ENCODE measurements at regions not wholly inside any gene's neighbourhood (a gene's known extent, or its start where the extent isn't known, plus 50 kb on each side); places are given as distances from the start of the nearest gene placed in this dataset.

- no peak overlapping the region for H2AFZ ChIP-seq (ENCODE audit: low read length)
- H3K36me3 ChIP-seq (ENCODE audit: insufficient read depth, low read length), result no peaks in the 10 kb centered on the region
- H3K9me2 ChIP-seq (replicated peaks; ENCODE audit: low read depth, low read length), result no peaks in the 10 kb centered on the region
- no peaks in the 10 kb centered on the region for H4K20me1 ChIP-seq (ENCODE audit: insufficient read depth, low read length, poor library complexity, severe bottlenecking)
- no peak overlapping the region for H3K9ac ChIP-seq (ENCODE audit: low read depth, low read length, poor library complexity, severe bottlenecking)
- no peaks in the 10 kb centered on the region for H3F3A ChIP-seq (ENCODE audit: low read depth)
- H3K9me3 ChIP-seq (ENCODE audit: insufficient read depth, low read depth, low read length), result peaks cover 4% of the 10 kb centered on the region; the same call in 1 of the 2 replicates
- H3K4me1 ChIP-seq (ENCODE audit: insufficient read depth, low read length, poor library complexity, severe bottlenecking), result peaks cover 6% of the 10 kb centered on the region
- no peak overlapping the region for H3K4me2 ChIP-seq (ENCODE audit: low read depth, low read length, poor library complexity, severe bottlenecking)
- no peak for TF ChIP-seq EZH2phosphoT487 (IDR thresholded peaks at IDR 0.05; ENCODE audit: borderline replicate concordance)
- TF ChIP-seq, protein P1, sequence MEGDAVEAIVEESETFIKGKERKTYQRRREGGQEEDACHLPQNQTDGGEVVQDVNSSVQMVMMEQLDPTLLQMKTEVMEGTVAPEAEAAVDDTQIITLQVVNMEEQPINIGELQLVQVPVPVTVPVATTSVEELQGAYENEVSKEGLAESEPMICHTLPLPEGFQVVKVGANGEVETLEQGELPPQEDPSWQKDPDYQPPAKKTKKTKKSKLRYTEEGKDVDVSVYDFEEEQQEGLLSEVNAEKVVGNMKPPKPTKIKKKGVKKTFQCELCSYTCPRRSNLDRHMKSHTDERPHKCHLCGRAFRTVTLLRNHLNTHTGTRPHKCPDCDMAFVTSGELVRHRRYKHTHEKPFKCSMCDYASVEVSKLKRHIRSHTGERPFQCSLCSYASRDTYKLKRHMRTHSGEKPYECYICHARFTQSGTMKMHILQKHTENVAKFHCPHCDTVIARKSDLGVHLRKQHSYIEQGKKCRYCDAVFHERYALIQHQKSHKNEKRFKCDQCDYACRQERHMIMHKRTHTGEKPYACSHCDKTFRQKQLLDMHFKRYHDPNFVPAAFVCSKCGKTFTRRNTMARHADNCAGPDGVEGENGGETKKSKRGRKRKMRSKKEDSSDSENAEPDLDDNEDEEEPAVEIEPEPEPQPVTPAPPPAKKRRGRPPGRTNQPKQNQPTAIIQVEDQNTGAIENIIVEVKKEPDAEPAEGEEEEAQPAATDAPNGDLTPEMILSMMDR (conservative IDR thresholded peaks at IDR 0.05; ENCODE audit: low read length), result no peak
- no peaks in the 10 kb centered on the region for H3K79me2 ChIP-seq (ENCODE audit: insufficient read depth, low read length)
- no peaks in the 10 kb centered on the region for H3K27me3 ChIP-seq (ENCODE audit: insufficient read depth, low read length, poor library complexity, severe bottlenecking)
- H3K4me3 ChIP-seq (ENCODE audit: low read length, poor library complexity, severe bottlenecking), result no peak overlapping the region
Observed at GRCh38 chr10:76732306-76732705, 905.3 kb downstream of the KCNMA1 start.

- Histone ChIP-seq H2AFZ (ENCODE audit: low read length) (no peak overlapping the region), H3K9ac (ENCODE audit: low read depth, low read length, poor library complexity, severe bottlenecking) (no peak overlapping the region), H3K36me3 (ENCODE audit: insufficient read depth, low read length) (no peaks in the 10 kb centered on the region), H3K9me3 (ENCODE audit: insufficient read depth, low read depth, low read length) (peaks cover 4% of the 10 kb centered on the region; the same call in 1 of the 2 replicates), H3K9me2 (replicated peaks; ENCODE audit: low read depth, low read length) (no peaks in the 10 kb centered on the region), H3K79me2 (ENCODE audit: insufficient read depth, low read length) (no peaks in the 10 kb centered on the region), H3K27me3 (ENCODE audit: insufficient read depth, low read length, poor library complexity, severe bottlenecking) (no peaks in the 10 kb centered on the region), H3K4me2 (ENCODE audit: low read depth, low read length, poor library complexity, severe bottlenecking) (no peak overlapping the region), H3K4me1 (ENCODE audit: insufficient read depth, low read length, poor library complexity, severe bottlenecking) (no peaks in the 10 kb centered on the region), H3F3A (ENCODE audit: low read depth) (no peaks in the 10 kb centered on the region), H3K4me3 (ENCODE audit: low read length, poor library complexity, severe bottlenecking) (no peak overlapping the region), H4K20me1 (ENCODE audit: insufficient read depth, low read length, poor library complexity, severe bottlenecking) (no peaks in the 10 kb centered on the region)
- TF ChIP-seq, protein P1 (conservative IDR thresholded peaks at IDR 0.05; ENCODE audit: low read length), result no peak
- no peak for TF ChIP-seq EZH2phosphoT487 (IDR thresholded peaks at IDR 0.05; ENCODE audit: borderline replicate concordance)
Observed at GRCh38 chr10:76729841-76730487, 907.6 kb downstream of the KCNMA1 start.

DNA sequence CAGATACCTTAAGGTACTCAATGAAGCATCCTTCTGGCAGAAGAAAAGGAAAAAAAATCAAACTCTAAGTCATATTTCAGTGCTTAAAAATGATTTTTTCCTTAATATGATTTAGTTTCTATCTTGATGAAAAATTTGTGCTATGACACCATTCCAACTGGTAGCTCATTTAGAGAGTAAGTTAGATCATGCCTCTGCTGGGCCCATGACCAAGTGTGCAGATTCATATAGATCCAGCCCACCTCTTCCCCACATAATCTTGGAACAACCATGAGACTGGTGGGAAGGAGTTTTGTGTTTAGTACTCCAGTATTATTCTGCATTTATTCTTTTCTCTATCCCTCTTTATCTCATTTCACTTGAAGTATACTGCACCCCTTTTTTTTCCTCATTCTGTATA, 908.3 kb downstream of the KCNMA1 start:
- no peaks in the 10 kb centered on the region for H3F3A ChIP-seq (ENCODE audit: low read depth)
- no peak overlapping the region for H3K4me2 ChIP-seq (ENCODE audit: low read depth, low read length, poor library complexity, severe bottlenecking)
- TF ChIP-seq EZH2phosphoT487 (IDR thresholded peaks at IDR 0.05; ENCODE audit: borderline replicate concordance), result no peak
- TF ChIP-seq, protein P1 (conservative IDR thresholded peaks at IDR 0.05; ENCODE audit: low read length), result no peak
- no peaks in the 10 kb centered on the region for H4K20me1 ChIP-seq (ENCODE audit: insufficient read depth, low read length, poor library complexity, severe bottlenecking)
- no peaks in the 10 kb centered on the region for H3K27me3 ChIP-seq (ENCODE audit: insufficient read depth, low read length, poor library complexity, severe bottlenecking)
- H3K9me2 ChIP-seq (replicated peaks; ENCODE audit: low read depth, low read length), result no peaks in the 10 kb centered on the region
- no peak overlapping the region for H3K4me3 ChIP-seq (ENCODE audit: low read length, poor library complexity, severe bottlenecking)
- no peak overlapping the region for H3K9ac ChIP-seq (ENCODE audit: low read depth, low read length, poor library complexity, severe bottlenecking)
- H3K36me3 ChIP-seq (ENCODE audit: insufficient read depth, low read length), result no peaks in the 10 kb centered on the region
- no peaks in the 10 kb centered on the region for H3K4me1 ChIP-seq (ENCODE audit: insufficient read depth, low read length, poor library complexity, severe bottlenecking)
- no peaks in the 10 kb centered on the region for H3K79me2 ChIP-seq (ENCODE audit: insufficient read depth, low read length)
- H2AFZ ChIP-seq (ENCODE audit: low read length), result no peak overlapping the region
- peaks cover 4% of the 10 kb centered on the region; the same call in 1 of the 2 replicates for H3K9me3 ChIP-seq (ENCODE audit: insufficient read depth, low read depth, low read length)

All from Loucy (cell line).